SU-DHL-6 (cell line): ENCODE measurements at regions not wholly inside any gene's neighbourhood (a gene's known extent, or its start where the extent isn't known, plus 50 kb on each side); places are given as distances from the start of the nearest gene placed in this dataset.

Experiments
- H2AFZ ChIP-seq: fragments of 200-600 bp; sonication (generic); 2 replicates; pipeline ENCODE4 v1.6.1; 2014; ENCODE audit warnings: low read depth, mild to moderate bottlenecking, moderate library complexity, mixed read lengths, antibody characterized with exemption, low read length; ENCODE audit not compliant: severe bottlenecking
- H3F3A ChIP-seq: fragments of 200-600 bp; shearing (Covaris generic); 2 replicates; pipeline ENCODE4 v1.6.0; 2016; ENCODE audit warnings: antibody characterized with exemption, mild to moderate bottlenecking; ENCODE audit not compliant: insufficient read depth
- H3K27ac ChIP-seq: fragments of 200-600 bp; sonication (generic); 2 replicates; pipeline ENCODE4 v1.5.1; 2016; ENCODE audit warnings: low read depth, mild to moderate bottlenecking, low read length, moderate library complexity, mixed read lengths
- H3K27me3 ChIP-seq: fragments of 200-600 bp; sonication (generic), shearing (Covaris generic); 2 replicates; pipeline ENCODE4 v1.6.0; 2014; ENCODE audit warnings: mild to moderate bottlenecking, low read length
- H3K36me3 ChIP-seq: fragments of 200-600 bp; sonication (generic); 2 replicates; pipeline ENCODE4 v1.6.1; 2014; ENCODE audit warnings: mild to moderate bottlenecking, low read length, mixed read lengths
- H3K4me2 ChIP-seq: fragments of 300-600, 200-600 bp; shearing (Covaris generic), sonication (generic); 2 replicates; pipeline ENCODE4 v1.6.0; 2014; ENCODE audit warnings: low read length, low read depth, mild to moderate bottlenecking; ENCODE audit not compliant: poor library complexity, severe bottlenecking
- H3K4me3 ChIP-seq: fragments of 200-600 bp; sonication (generic); 2 replicates; pipeline ENCODE4 v1.5.1; 2014; ENCODE audit warnings: antibody characterized with exemption, low read length, mild to moderate bottlenecking, mixed read lengths; ENCODE audit not compliant: insufficient read depth, poor library complexity, severe bottlenecking
- H3K79me2 ChIP-seq: fragments of 200-600 bp; sonication (generic); 2 replicates; pipeline ENCODE4 v1.6.1; 2014; ENCODE audit warnings: mild to moderate bottlenecking, low read length, moderate library complexity; ENCODE audit not compliant: insufficient read depth
- H3K9ac ChIP-seq: fragments of 200-600 bp; sonication (generic); 2 replicates; pipeline ENCODE4 v1.7.0; 2014; ENCODE audit warnings: mild to moderate bottlenecking, low read length
- H3K9me2 ChIP-seq: fragments of 200-600 bp; sonication (generic); replicated peaks from 2 replicates; pipeline ENCODE4 v1.6.1; 2014; ENCODE audit warnings: low read length; ENCODE audit not compliant: insufficient read depth
- H3K9me3 ChIP-seq: fragments of 200-600 bp; sonication (generic); 2 replicates; pipeline ENCODE4 v1.6.1; 2014; ENCODE audit warnings: low read length, mixed read lengths; ENCODE audit not compliant: insufficient read depth
- H4K20me1 ChIP-seq: fragments of 200-600 bp; sonication (generic); 2 replicates; pipeline ENCODE4 v1.6.1; 2014; ENCODE audit warnings: low read depth, mild to moderate bottlenecking, antibody characterized with exemption, low read length, moderate library complexity, mixed read lengths
- EZH2phosphoT487 ChIP-seq: fragments of 200-600 bp; sonication (generic), shearing (Covaris generic); conservative IDR thresholded peaks from 2 replicates; pipeline ENCODE4 v1.6.1; 2018; ENCODE audit warnings: mild to moderate bottlenecking, antibody characterized with exemption, low read length, moderate library complexity, mixed read lengths
- TF ChIP-seq, protein P1 (sequence below): fragments of 200-600 bp; sonication (generic); IDR thresholded peaks from one replicate; pipeline ENCODE4 v1.5.1; 2017; ENCODE audit warnings: antibody characterized with exemption, mild to moderate bottlenecking, low read length, moderate library complexity; ENCODE audit not compliant: insufficient read depth, poor library complexity, severe bottlenecking

- Histone ChIP-seq H3K9ac (no peak overlapping the region), H3K27me3 (no peaks in the 10 kb centered on the region), H2AFZ (no peak overlapping the region), H3K79me2 (no peaks in the 10 kb centered on the region), H4K20me1 (no peaks in the 10 kb centered on the region), H3K36me3 (no peaks in the 10 kb centered on the region), H3K4me3 (no peak overlapping the region), H3K4me2 (no peak overlapping the region), H3K9me2 (no peaks in the 10 kb centered on the region), H3K27ac (no peak overlapping the region), H3K9me3 (no peaks in the 10 kb centered on the region), H3F3A (no peaks in the 10 kb centered on the region)
- TF ChIP-seq, protein P1, sequence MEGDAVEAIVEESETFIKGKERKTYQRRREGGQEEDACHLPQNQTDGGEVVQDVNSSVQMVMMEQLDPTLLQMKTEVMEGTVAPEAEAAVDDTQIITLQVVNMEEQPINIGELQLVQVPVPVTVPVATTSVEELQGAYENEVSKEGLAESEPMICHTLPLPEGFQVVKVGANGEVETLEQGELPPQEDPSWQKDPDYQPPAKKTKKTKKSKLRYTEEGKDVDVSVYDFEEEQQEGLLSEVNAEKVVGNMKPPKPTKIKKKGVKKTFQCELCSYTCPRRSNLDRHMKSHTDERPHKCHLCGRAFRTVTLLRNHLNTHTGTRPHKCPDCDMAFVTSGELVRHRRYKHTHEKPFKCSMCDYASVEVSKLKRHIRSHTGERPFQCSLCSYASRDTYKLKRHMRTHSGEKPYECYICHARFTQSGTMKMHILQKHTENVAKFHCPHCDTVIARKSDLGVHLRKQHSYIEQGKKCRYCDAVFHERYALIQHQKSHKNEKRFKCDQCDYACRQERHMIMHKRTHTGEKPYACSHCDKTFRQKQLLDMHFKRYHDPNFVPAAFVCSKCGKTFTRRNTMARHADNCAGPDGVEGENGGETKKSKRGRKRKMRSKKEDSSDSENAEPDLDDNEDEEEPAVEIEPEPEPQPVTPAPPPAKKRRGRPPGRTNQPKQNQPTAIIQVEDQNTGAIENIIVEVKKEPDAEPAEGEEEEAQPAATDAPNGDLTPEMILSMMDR: no peak
- no peak for TF ChIP-seq EZH2phosphoT487
Measured at GRCh38 chr7:3112479-3113134, 68.9 kb upstream of the CARD11 start.

- no peak overlapping the region for H3K9ac ChIP-seq
- no peaks in the 10 kb centered on the region for H3K36me3 ChIP-seq
- TF ChIP-seq, protein P1: no peak
- TF ChIP-seq EZH2phosphoT487: no peak
- no peaks in the 10 kb centered on the region for H3K79me2 ChIP-seq
- H3K4me2 ChIP-seq: no peak overlapping the region
- H3K9me3 ChIP-seq: no peaks in the 10 kb centered on the region
- H2AFZ ChIP-seq: no peak overlapping the region
- no peak overlapping the region for H3K4me3 ChIP-seq
- no peaks in the 10 kb centered on the region for H3K9me2 ChIP-seq
- H4K20me1 ChIP-seq: no peaks in the 10 kb centered on the region
- H3K27ac ChIP-seq: no peak overlapping the region
- H3K27me3 ChIP-seq: no peaks in the 10 kb centered on the region
- H3F3A ChIP-seq: no peaks in the 10 kb centered on the region
Measured at GRCh38 chr7:3114917-3115316, 71.2 kb upstream of the CARD11 start.

DNA sequence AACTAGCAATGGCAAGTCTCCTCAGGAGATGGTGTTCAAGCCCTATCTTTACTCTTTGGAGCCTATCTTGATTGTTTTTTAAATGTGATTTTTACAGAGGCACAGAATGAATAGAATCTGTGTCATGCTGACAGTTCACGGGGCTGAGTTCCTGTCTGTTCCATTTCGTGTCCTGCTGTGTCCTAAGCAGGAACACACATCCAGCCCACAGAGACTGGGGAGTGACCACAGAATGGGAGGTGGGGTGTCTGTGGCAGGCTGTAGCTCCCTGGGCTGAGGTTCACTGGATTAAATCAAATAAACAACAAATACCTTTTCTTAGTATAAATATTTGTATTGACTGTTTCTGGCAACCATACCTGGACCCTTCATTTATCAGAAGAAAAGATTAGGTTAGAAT, 73.4 kb upstream of the CARD11 start:
- H3K9me3 ChIP-seq: no peaks in the 10 kb centered on the region

More for the DNA sequence above, 73.4 kb upstream of the CARD11 start:
- TF ChIP-seq, protein P1: no peak
- no peak for TF ChIP-seq EZH2phosphoT487
- Histone ChIP-seq H3K9ac (no peak overlapping the region), H3F3A (no peaks in the 10 kb centered on the region), H4K20me1 (no peaks in the 10 kb centered on the region), H2AFZ (no peak overlapping the region), H3K4me3 (no peak overlapping the region), H3K9me2 (no peaks in the 10 kb centered on the region), H3K36me3 (no peaks in the 10 kb centered on the region), H3K27me3 (no peaks in the 10 kb centered on the region), H3K4me2 (no peak overlapping the region), H3K27ac (no peak overlapping the region), H3K79me2 (no peaks in the 10 kb centered on the region)
